ENCODE measurements at regions not wholly inside any gene's neighbourhood (a gene's known extent, or its start where the extent isn't known, plus 50 kb on each side); places are given as distances from the start of the nearest gene placed in this dataset.
A peak's percentile ranks its signal among the peaks of the same experiment; 100 is the strongest.

DNA sequence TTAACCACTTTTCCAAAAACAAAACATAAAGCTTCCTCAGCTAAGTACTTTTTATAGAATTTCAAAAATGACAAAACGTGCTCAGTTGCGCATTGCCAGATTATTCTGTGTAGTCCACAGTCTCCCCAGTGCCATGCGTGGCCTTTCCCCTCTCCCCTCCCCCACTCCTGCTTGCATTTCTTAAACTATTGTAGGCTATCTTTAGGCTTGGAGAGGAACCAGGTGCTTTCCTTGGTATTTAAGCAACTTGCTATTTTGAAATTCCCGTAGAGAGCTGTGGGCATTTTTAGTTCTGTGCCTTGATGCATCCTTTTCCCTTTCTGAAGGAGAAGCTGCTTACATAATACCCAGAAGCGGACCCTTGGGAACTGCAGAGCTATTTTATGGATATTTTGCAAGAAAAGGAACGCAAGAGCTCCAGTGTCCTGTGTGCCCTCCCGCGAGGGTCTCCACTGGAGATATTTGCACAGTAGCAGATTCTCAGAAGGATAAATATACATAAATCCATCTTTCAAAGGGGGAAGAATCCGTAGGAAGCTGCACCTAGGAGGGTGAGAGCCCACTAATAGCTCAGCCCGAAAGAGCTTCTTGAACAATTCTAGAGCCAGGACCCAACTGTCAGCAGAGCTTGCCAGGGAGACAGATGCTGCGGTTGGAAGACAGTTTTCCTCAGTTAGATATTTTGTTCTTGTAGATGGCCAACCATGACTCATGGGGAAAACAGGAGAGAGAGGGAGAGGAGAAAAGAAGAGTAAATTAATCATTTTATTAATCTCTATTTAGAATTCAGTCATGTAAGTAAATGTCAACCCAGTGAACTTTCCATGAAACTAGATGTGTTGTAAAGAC, 1298.3 kb upstream of the WWC1 start:
- Histone ChIP-seq H3K9me3 (no peaks in the 10 kb centered on the region), H3K27me3 (no peaks in the 10 kb centered on the region), H3K27ac (no peak overlapping the region), H3K4me1 (peaks cover 0 to 5% of the 10 kb centered on the region in 2 donors), H3K4me3 (no peak overlapping the region), H3K36me3 (no peaks in the 10 kb centered on the region)
- no peak for DNase-seq
- peak in 1 of 2 donors; percentile 44 for ATAC-seq
- in situ Hi-C loops (cut with MboI; ENCODE audit: low sequenced_read_pairs in 4 of 4) (no loop called here), intact Hi-C loops (cut with DNase I; ENCODE audit: low total_unique reads) (no loop called here)
- no peak for TF ChIP-seq POLR2A (IDR thresholded peaks at IDR 0.05)
- TF ChIP-seq, protein P1, sequence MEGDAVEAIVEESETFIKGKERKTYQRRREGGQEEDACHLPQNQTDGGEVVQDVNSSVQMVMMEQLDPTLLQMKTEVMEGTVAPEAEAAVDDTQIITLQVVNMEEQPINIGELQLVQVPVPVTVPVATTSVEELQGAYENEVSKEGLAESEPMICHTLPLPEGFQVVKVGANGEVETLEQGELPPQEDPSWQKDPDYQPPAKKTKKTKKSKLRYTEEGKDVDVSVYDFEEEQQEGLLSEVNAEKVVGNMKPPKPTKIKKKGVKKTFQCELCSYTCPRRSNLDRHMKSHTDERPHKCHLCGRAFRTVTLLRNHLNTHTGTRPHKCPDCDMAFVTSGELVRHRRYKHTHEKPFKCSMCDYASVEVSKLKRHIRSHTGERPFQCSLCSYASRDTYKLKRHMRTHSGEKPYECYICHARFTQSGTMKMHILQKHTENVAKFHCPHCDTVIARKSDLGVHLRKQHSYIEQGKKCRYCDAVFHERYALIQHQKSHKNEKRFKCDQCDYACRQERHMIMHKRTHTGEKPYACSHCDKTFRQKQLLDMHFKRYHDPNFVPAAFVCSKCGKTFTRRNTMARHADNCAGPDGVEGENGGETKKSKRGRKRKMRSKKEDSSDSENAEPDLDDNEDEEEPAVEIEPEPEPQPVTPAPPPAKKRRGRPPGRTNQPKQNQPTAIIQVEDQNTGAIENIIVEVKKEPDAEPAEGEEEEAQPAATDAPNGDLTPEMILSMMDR (IDR thresholded peaks at IDR 0.05 in 4 of 5, conservative IDR thresholded peaks at IDR 0.05 in 1 of 5), result no peak

DNA sequence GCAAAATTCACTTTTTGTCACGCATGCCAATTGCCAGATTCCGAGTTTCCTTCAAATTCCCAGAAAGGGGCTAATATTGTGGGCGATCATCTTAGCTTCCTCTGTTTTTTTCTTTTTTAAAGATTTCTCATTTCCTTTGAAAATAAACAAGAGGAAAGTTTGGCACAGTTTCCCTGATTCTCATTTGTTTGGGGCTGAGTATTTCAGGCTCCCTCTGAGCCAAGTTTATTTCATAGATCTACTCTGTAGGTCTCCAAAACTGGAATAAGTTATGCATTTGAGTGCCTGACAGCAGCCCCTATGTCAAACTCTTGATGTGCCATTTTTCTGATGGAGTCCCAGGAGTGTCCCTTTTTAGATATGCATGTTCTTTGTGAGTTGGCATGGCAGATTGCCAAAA, 1297.2 kb upstream of the WWC1 start:
- intact Hi-C loops (cut with DNase I; ENCODE audit: low total_unique reads) (no loop called here), in situ Hi-C loops (cut with MboI; ENCODE audit: low sequenced_read_pairs in 4 of 4) (no loop called here)
- peaks cover 0 to 5% of the 10 kb centered on the region in 2 donors for H3K4me1 ChIP-seq
- DNase-seq (no peak), ATAC-seq (no peak)
- no peaks in the 10 kb centered on the region for H3K36me3 ChIP-seq
- no peak overlapping the region for H3K27ac ChIP-seq
- no peaks in the 10 kb centered on the region for H3K27me3 ChIP-seq
- H3K4me3 ChIP-seq, result no peak overlapping the region
- no peaks in the 10 kb centered on the region for H3K9me3 ChIP-seq
- no peak for TF ChIP-seq POLR2A (IDR thresholded peaks at IDR 0.05)

DNA sequence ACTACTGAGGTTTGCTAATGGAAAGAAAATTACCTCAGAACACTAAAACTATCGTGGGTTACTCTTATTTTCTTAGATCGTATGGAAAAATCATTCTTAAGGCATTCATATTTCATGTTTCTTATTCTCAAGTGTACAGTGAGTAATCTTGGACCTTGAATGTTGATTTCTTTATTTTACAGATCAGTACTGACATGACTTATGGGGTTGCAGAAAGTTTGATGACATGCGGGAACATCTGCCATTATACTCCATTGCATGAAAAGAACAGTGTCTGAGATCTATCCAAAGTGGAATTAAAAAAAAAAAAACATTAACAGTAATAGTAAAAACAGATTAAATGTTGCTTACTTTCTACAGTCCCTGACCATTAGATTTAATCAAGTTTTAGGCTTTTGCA, 1290.2 kb upstream of the WWC1 start:
- Histone ChIP-seq H3K27me3 (no peaks in the 10 kb centered on the region), H3K9me3 (no peaks in the 10 kb centered on the region), H3K27ac (no peak overlapping the region), H3K4me3 (no peak overlapping the region), H3K4me1 (no peaks in the 10 kb centered on the region), H3K36me3 (no peaks in the 10 kb centered on the region)
- intact Hi-C loops (cut with DNase I; ENCODE audit: low total_unique reads) (no loop called here), in situ Hi-C loops (cut with MboI; ENCODE audit: low sequenced_read_pairs in 4 of 4) (no loop called here)
- DNase-seq (no peak), ATAC-seq (no peak)
- TF ChIP-seq, protein P1 (IDR thresholded peaks at IDR 0.05 in 4 of 5, conservative IDR thresholded peaks at IDR 0.05 in 1 of 5), result no peak
- no peak for TF ChIP-seq POLR2A (IDR thresholded peaks at IDR 0.05)

DNA sequence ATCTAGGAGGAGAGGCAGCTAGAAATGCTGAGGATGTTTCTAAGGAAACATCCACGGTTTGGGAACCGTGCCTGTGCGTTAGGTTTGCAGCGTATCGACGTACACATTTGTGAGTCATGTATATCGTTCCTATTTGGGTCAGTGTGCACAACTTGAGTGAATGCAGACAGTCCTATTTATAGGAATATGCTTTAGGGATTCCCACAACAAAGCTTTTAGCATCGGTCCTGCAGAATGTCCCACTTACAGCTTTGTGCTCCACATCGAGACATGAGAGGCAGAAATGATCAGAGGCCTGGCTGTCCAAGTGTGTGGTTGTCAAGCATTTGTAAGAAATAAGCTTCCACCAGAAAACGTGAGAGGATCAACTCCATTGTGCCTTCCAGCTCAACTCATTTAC, 1282.7 kb upstream of the WWC1 start:
- ATAC-seq (no peak), DNase-seq (no peak)
- H3K36me3 ChIP-seq, result no peaks in the 10 kb centered on the region
- no peak for TF ChIP-seq POLR2A (IDR thresholded peaks at IDR 0.05)
- TF ChIP-seq, protein P1 (IDR thresholded peaks at IDR 0.05 in 4 of 5, conservative IDR thresholded peaks at IDR 0.05 in 1 of 5), result no peak
- no peaks in the 10 kb centered on the region for H3K4me1 ChIP-seq
- no peaks in the 10 kb centered on the region for H3K9me3 ChIP-seq
- in situ Hi-C loops (cut with MboI; ENCODE audit: low sequenced_read_pairs in 4 of 4) (no loop called here), intact Hi-C loops (cut with DNase I; ENCODE audit: low total_unique reads) (no loop called here)
- no peaks in the 10 kb centered on the region for H3K27me3 ChIP-seq
- H3K4me3 ChIP-seq, result no peak overlapping the region
- no peak overlapping the region for H3K27ac ChIP-seq

DNA sequence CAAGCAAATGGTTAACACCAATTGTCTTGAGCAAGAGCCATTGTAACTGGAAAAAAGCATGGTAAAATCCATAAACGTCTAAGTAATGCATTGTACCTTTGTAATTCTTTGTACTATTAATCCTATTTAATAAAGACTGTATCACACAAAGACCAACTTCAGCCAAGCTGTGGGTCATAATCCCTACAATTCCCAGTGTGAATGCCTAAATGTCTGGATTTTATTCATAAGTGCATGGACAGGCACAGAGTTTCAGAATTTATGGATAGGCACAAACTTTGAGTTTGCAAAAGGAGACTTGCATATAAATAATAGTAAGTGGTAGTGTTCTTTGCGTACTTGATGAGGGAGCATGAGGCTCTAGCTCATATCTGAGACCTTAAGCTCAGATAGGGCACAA, 1280.2 kb upstream of the WWC1 start:
- H3K27me3 ChIP-seq, result no peaks in the 10 kb centered on the region
- DNase-seq, result no peak
- H3K36me3 ChIP-seq, result no peaks in the 10 kb centered on the region
- H3K4me3 ChIP-seq, result no peak overlapping the region
- in situ Hi-C loops (cut with MboI; ENCODE audit: low sequenced_read_pairs in 4 of 4) (no loop called here), intact Hi-C loops (cut with DNase I; ENCODE audit: low total_unique reads) (no loop called here)
- H3K9me3 ChIP-seq, result no peaks in the 10 kb centered on the region
- no peaks in the 10 kb centered on the region for H3K4me1 ChIP-seq
- no peak for TF ChIP-seq POLR2A (IDR thresholded peaks at IDR 0.05)
- TF ChIP-seq, protein P1 (IDR thresholded peaks at IDR 0.05 in 4 of 5, conservative IDR thresholded peaks at IDR 0.05 in 1 of 5), result no peak
- no peak overlapping the region for H3K27ac ChIP-seq
- no peak for ATAC-seq

All from gastrocnemius medialis (tissue), 4 donors.